ENCODE measurements at regions not wholly inside any gene's neighbourhood (a gene's known extent, or its start where the extent isn't known, plus 50 kb on each side); places are given as distances from the start of the nearest gene placed in this dataset.
"Not testable (repeated sequence)": the region's sequence is repeated elsewhere in the genome, so short reads cannot be mapped to it uniquely, and the experiment has no call there.

DNA sequence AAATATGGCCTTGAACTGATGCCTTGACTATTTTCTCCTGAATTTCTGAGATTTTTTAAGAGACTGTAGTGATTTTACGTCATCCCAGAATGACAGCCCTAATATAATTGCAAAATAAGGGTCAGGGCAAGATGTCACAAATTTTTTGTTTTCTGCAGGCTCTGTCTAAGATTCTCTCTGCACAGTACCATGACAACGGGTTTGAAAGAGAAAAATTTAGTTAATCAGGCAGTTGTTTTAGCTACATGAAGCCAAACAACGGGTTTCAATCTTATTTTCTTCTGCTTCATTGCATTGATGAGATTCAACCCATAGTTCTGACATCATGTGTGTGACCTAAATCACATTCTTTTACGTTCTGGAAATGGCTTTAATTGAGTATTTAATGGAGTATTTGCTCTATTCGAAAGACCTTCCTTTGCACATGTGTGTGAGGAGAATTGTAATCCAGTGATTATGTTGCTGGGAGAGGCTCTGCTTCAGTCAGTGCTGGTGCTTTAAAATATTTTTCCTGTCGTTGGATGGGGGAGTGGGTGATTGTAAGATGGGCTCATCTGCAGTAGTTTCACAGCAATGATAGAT is 118.0 kb upstream of the RHOBTB1 start:
- Mint-ChIP-seq H3K36me3 (no peaks in the 10 kb centered on the region), H3K9me3 (no peaks in the 10 kb centered on the region), H3K4me1 (ENCODE audit: low read depth) (no peaks in the 10 kb centered on the region), H3K27ac (no peak overlapping the region), H3K27me3 (peaks cover 3% of the 10 kb centered on the region), H3K4me3 (no peak overlapping the region)
- intact Hi-C loops (cut with micrococcal nuclease), result no loop called here
- ChIA-PET POLR2A (no interaction called here), CTCF (no interaction called here)
- DNase-seq, result no peak

GRCh38 chr10:61059636-61060035 is 115.7 kb upstream of the RHOBTB1 start:
- no peak overlapping the region for H3K4me3 Mint-ChIP-seq
- CTCF ChIA-PET, result interaction anchor here (0.7 kb wide), 1 partner anchor 126 kb away, joined by 4 read pairs; no protein-coding TSS in a partner anchor
- H3K36me3 Mint-ChIP-seq, result no peaks in the 10 kb centered on the region
- DNase-seq, result no peak
- POLR2A ChIA-PET, result no interaction called here
- peaks cover 2% of the 10 kb centered on the region for H3K27me3 Mint-ChIP-seq
- intact Hi-C loops (cut with micrococcal nuclease), result no loop called here
- no peaks in the 10 kb centered on the region for H3K9me3 Mint-ChIP-seq
- no peaks in the 10 kb centered on the region for H3K4me1 Mint-ChIP-seq (ENCODE audit: low read depth)
- H3K27ac Mint-ChIP-seq, result no peak overlapping the region

DNA sequence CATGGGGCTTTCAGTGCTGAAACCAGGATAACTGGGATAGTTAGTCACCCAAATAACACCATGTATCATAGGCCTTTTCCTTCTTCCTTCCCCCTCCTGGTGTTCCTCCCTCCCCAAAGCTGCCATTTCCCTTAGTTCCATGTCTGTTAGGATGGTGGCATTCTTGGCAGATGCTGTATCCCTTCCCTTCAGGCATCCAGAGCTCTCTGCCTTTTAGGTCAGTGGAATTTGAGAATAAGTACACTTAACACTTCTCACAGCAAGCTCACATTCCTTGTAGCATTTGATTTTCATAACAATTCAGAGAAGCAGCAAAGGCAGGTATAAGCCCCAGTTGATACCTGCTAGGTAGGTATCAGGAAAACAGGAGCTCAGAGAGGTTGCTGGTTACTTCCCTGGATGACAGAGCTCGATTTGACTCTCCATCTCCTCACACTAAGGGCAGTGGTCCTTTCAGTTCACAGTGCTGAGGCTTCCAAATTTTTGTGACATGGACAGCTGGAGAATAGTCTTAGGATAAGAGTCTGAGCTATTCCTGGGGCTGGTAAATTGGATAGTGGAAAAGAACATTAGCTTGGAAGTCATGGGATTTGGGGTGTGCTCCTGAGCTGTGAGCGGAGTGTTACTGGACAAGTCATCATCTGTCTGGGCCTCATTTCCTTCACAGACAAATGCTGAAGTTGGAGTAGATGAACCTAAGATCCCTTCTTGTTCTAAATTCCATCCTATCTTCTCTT is 108.7 kb upstream of the RHOBTB1 start:
- H3K9me3 Mint-ChIP-seq, result no peaks in the 10 kb centered on the region
- H3K27me3 Mint-ChIP-seq, result peaks cover 2% of the 10 kb centered on the region
- H3K27ac Mint-ChIP-seq, result no peak overlapping the region
- POLR2A ChIA-PET, result no interaction called here
- CTCF ChIA-PET, result no interaction called here
- no peaks in the 10 kb centered on the region for H3K36me3 Mint-ChIP-seq
- intact Hi-C loops (cut with micrococcal nuclease), result no loop called here
- no peaks in the 10 kb centered on the region for H3K4me1 Mint-ChIP-seq (ENCODE audit: low read depth)
- no peak for DNase-seq
- no peak overlapping the region for H3K4me3 Mint-ChIP-seq

GRCh38 chr10:61051344-61051743 is 107.4 kb upstream of the RHOBTB1 start:
- H3K27ac Mint-ChIP-seq, result no peak overlapping the region
- H3K4me3 Mint-ChIP-seq, result no peak overlapping the region
- peaks cover 2% of the 10 kb centered on the region for H3K27me3 Mint-ChIP-seq
- ChIA-PET POLR2A (no interaction called here), CTCF (no interaction called here)
- DNase-seq, result no peak
- no peaks in the 10 kb centered on the region for H3K4me1 Mint-ChIP-seq (ENCODE audit: low read depth)
- intact Hi-C loops (cut with micrococcal nuclease), result no loop called here
- no peaks in the 10 kb centered on the region for H3K36me3 Mint-ChIP-seq
- no peaks in the 10 kb centered on the region for H3K9me3 Mint-ChIP-seq

DNA sequence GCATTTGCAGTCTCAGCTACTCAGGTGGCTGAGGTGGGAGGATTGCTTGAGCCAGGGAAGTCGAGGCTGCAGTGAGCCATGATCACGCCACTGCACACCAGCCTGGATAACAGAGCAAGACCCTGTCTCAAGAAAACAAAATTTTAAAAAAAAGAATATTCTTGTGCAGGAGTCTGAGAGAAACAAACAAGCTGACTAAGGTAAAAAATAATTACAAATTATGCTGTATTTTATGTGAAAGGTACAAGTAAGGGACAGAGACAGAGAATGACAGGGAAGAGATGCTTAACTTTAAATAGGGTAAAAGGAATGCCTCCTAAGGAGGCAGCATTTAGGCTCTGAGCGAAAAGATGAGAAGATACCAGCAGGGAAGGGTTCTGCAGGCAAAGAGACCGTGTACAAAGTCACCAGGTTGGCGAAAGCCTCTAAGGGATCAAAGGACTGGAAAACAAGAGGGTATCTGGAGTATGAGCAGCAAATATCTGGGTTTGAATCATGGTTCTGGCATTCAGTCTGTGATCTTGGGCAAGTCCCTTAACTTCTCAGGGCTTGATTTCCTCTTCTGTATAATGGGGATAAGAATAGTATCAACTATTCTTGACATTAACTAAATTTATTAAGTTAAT is 106.2 kb upstream of the RHOBTB1 start:
- CTCF ChIA-PET, result no interaction called here
- no peak for DNase-seq
- no peaks in the 10 kb centered on the region for H3K4me1 Mint-ChIP-seq (ENCODE audit: low read depth)
- H3K27me3 Mint-ChIP-seq, result peaks cover 2% of the 10 kb centered on the region
- H3K27ac Mint-ChIP-seq, result no peak overlapping the region
- no peak overlapping the region for H3K4me3 Mint-ChIP-seq
- H3K36me3 Mint-ChIP-seq, result no peaks in the 10 kb centered on the region
- intact Hi-C loops (cut with micrococcal nuclease), result no loop called here
- POLR2A ChIA-PET, result no interaction called here
- no peaks in the 10 kb centered on the region for H3K9me3 Mint-ChIP-seq

DNA sequence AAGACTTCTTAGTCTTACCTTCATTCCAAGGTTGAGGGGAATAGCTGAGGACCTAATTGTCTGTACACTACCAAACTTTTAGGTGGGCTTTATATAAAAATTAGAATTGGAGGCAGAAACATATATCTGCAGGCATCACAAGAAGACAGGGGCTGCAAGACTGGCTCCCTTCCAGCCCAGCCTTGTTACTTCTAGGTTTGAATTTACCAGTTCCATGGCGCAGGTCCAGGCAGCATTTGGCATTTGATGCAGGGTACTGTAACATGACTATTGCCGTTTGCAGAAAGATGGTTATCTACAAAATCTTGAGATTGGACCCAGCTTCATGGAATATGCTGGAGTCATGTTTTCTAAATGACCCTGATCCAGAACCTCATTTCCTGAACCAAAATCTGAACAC is 105.4 kb upstream of the RHOBTB1 start:
- H3K36me3 Mint-ChIP-seq, result no peaks in the 10 kb centered on the region
- H3K27me3 Mint-ChIP-seq, result peaks cover 2% of the 10 kb centered on the region
- POLR2A ChIA-PET, result no interaction called here
- no peak overlapping the region for H3K27ac Mint-ChIP-seq
- no peak for DNase-seq
- H3K4me3 Mint-ChIP-seq, result no peak overlapping the region
- no peaks in the 10 kb centered on the region for H3K4me1 Mint-ChIP-seq (ENCODE audit: low read depth)
- no peaks in the 10 kb centered on the region for H3K9me3 Mint-ChIP-seq
- intact Hi-C loops (cut with micrococcal nuclease), result no loop called here
- CTCF ChIA-PET, result no interaction called here

DNA sequence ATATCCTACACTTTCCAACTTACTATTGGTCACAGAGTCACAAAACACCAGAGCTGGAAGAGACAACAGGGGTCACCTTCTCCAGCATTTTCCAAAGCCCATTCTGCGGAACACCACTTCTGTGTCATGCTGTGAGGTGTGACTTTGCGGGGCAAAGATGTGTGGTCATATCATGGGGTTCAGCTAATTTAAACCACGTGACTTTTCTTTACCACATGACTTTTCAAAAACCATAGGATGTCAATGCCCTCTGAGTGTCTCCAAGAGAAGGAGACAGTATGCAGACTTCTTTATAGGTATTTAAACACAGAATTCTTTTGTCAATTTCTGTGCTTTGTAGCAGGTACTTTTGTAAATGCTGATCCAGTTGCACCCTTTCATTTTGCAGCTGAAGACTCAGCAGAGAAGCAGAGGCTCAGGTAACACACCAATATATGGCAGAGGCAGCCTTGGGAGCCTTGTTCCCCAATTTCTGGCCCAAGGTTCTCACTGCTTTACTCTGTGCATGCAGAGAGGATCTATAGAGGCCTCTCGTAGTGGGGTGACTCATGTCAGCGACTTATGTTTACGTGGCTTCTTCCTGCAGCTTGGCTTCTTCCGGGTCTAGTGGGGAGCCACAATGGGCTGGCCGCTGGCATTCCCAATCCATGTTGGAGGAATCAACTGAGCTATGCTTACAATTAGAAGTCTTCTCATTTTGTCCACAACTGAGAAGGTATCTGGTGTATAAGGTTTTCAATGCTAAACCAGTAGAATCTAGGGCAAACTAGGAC is 104.0 kb upstream of the RHOBTB1 start:
- CTCF ChIA-PET, result no interaction called here

GRCh38 chr10:61047081-61047480 is 103.1 kb upstream of the RHOBTB1 start:
- CTCF ChIA-PET, result no interaction called here
- intact Hi-C loops (cut with micrococcal nuclease), result no loop called here
- Mint-ChIP-seq H3K36me3 (no peaks in the 10 kb centered on the region), H3K4me1 (ENCODE audit: low read depth) (no peaks in the 10 kb centered on the region), H3K27me3 (no peaks in the 10 kb centered on the region), H3K9me3 (no peaks in the 10 kb centered on the region), H3K4me3 (no peak overlapping the region), H3K27ac (no peak overlapping the region)
- no peak for DNase-seq
- POLR2A ChIA-PET, result no interaction called here

More for the DNA sequence above, 104.0 kb upstream of the RHOBTB1 start:
- H3K4me1 Mint-ChIP-seq (ENCODE audit: low read depth), result no peaks in the 10 kb centered on the region
- H3K4me3 Mint-ChIP-seq, result no peak overlapping the region
- no peak overlapping the region for H3K27ac Mint-ChIP-seq
- no peak for DNase-seq
- POLR2A ChIA-PET, result no interaction called here
- no peaks in the 10 kb centered on the region for H3K9me3 Mint-ChIP-seq
- intact Hi-C loops (cut with micrococcal nuclease), result no loop called here
- H3K27me3 Mint-ChIP-seq, result peaks cover 2% of the 10 kb centered on the region
- no peaks in the 10 kb centered on the region for H3K36me3 Mint-ChIP-seq

DNA sequence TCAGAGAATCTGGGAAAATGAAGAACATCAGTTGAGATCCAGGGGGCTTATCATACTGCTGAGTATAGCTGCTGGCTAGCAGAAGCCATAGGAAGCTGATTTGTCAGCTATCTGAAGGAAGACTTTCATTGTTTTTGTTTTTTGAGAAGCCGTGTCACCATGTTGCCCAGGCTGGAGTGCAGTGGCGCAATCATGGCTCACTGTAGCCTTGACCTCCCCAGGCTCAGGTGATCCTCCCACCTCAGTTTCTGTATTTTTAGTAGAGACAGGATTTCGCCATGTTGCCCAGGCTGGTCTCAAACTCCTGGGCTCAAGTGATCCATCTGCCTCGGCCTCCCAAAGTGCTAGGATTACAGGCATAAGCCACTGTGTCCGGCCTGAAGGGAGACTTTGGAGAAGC is 101.5 kb upstream of the RHOBTB1 start:
- H3K27me3 Mint-ChIP-seq; H3K4me3 Mint-ChIP-seq; H3K36me3 Mint-ChIP-seq; DNase-seq; H3K27ac Mint-ChIP-seq; H3K9me3 Mint-ChIP-seq; intact Hi-C loops (cut with micrococcal nuclease); CTCF ChIA-PET; POLR2A ChIA-PET; H3K4me1 Mint-ChIP-seq (ENCODE audit: low read depth): not testable (repeated sequence)

- H3K4me1 Mint-ChIP-seq (ENCODE audit: low read depth), result no peaks in the 10 kb centered on the region
- no peaks in the 10 kb centered on the region for H3K36me3 Mint-ChIP-seq
- intact Hi-C loops (cut with micrococcal nuclease), result no loop called here
- no peaks in the 10 kb centered on the region for H3K9me3 Mint-ChIP-seq
- CTCF ChIA-PET, result no interaction called here
- H3K27ac Mint-ChIP-seq, result no peak overlapping the region
- DNase-seq, result no peak
- H3K27me3 Mint-ChIP-seq, result peaks cover 4% of the 10 kb centered on the region
- POLR2A ChIA-PET, result no interaction called here
- H3K4me3 Mint-ChIP-seq, result no peak overlapping the region
These were observed 98.5 kb upstream of the RHOBTB1 start for GRCh38 chr10:61042533-61042932.

DNA sequence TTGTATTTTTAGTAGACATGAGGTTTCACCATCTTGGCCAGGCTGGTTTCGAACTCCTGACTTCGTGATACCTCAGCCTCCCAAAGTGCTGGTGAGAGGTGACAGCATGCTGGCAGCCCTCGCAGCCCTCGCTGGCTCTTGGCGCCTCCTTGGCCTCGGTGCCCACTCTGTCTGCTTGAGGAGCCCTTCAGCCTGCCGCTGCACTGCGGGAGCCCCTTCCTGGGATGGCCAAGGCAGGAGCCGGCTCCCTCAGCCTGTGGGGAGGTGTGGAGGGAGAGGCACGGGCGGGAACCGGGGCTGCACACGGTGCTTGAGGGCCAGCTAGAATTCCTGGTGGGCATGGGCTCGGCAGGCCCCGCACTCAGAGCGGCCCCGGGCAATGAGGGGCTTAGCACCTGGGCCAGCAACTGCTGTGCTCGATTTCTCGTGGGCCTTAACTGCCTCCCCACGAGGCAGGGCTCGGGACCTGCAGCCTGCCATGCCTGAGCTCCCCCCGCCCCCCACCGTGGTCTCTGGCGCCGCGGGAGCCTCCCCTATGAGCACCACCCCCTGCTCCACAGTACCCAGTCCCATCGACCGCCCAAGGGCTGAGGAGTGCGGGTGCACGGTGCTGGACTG is 96.5 kb upstream of the RHOBTB1 start:
- H3K4me1 Mint-ChIP-seq (ENCODE audit: low read depth), result no peaks in the 10 kb centered on the region

GRCh38 chr10:61039868-61040267 is 95.9 kb upstream of the RHOBTB1 start:
- ChIA-PET CTCF (no interaction called here), POLR2A (no interaction called here)
- intact Hi-C loops (cut with micrococcal nuclease), result no loop called here
- no peak for DNase-seq
- Mint-ChIP-seq H3K4me1 (ENCODE audit: low read depth) (no peaks in the 10 kb centered on the region), H3K4me3 (no peak overlapping the region), H3K27ac (no peak overlapping the region), H3K36me3 (no peaks in the 10 kb centered on the region), H3K27me3 (peaks cover 4% of the 10 kb centered on the region), H3K9me3 (no peaks in the 10 kb centered on the region)

More for the DNA sequence above, 96.5 kb upstream of the RHOBTB1 start:
- H3K4me3 Mint-ChIP-seq, result no peak overlapping the region
- peaks cover 4% of the 10 kb centered on the region for H3K27me3 Mint-ChIP-seq
- ChIA-PET CTCF (no interaction called here), POLR2A (no interaction called here)
- no peak for DNase-seq
- no peaks in the 10 kb centered on the region for H3K36me3 Mint-ChIP-seq
- H3K9me3 Mint-ChIP-seq, result no peaks in the 10 kb centered on the region
- H3K27ac Mint-ChIP-seq, result no peak overlapping the region
- intact Hi-C loops (cut with micrococcal nuclease), result no loop called here
